ENCODE measurements at regions not wholly inside any gene's neighbourhood (a gene's known extent, or its start where the extent isn't known, plus 50 kb on each side); places are given as distances from the start of the nearest gene placed in this dataset.

DNA sequence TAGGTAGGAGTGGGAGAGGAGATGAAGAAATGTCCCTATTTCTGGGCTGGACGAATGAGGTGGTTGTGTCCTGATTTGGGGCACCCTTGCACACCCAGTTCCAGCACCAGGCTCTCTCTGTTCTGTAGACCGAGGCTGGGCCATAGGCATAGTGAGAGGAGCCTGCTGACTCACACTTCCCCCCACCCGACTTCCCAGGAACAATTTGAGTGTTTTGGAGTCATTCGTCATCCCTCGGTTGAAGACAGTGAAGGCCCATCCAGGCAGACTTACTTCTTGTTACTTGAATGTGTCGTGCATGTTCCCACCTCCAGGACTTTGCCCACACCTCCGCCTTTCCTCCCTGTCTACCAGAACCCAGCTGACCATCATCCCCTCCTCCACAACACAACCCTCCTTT, 179.1 kb downstream of the HAUS1 start:
- DNase-seq (ENCODE audit: low read depth), result no peak
- no peaks in the 10 kb centered on the region for H3K27me3 ChIP-seq (ENCODE audit: control insufficient read depth, insufficient read depth, low read length)
- no peak overlapping the region for H3K4me3 ChIP-seq (ENCODE audit: low read depth, low read length)
- TF ChIP-seq, protein P1, sequence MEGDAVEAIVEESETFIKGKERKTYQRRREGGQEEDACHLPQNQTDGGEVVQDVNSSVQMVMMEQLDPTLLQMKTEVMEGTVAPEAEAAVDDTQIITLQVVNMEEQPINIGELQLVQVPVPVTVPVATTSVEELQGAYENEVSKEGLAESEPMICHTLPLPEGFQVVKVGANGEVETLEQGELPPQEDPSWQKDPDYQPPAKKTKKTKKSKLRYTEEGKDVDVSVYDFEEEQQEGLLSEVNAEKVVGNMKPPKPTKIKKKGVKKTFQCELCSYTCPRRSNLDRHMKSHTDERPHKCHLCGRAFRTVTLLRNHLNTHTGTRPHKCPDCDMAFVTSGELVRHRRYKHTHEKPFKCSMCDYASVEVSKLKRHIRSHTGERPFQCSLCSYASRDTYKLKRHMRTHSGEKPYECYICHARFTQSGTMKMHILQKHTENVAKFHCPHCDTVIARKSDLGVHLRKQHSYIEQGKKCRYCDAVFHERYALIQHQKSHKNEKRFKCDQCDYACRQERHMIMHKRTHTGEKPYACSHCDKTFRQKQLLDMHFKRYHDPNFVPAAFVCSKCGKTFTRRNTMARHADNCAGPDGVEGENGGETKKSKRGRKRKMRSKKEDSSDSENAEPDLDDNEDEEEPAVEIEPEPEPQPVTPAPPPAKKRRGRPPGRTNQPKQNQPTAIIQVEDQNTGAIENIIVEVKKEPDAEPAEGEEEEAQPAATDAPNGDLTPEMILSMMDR (IDR thresholded peaks at IDR 0.05; ENCODE audit: insufficient read depth, low read length, poor library complexity, severe bottlenecking), result no peak
- H3K36me3 ChIP-seq (ENCODE audit: control insufficient read depth, insufficient read depth, low read length), result no peaks in the 10 kb centered on the region

- DNase-seq (ENCODE audit: low read depth), result no peak
- Histone ChIP-seq H3K36me3 (ENCODE audit: control insufficient read depth, insufficient read depth, low read length) (no peaks in the 10 kb centered on the region), H3K4me3 (ENCODE audit: low read depth, low read length) (no peak overlapping the region), H3K27me3 (ENCODE audit: control insufficient read depth, insufficient read depth, low read length) (no peaks in the 10 kb centered on the region)
- TF ChIP-seq, protein P1 (IDR thresholded peaks at IDR 0.05; ENCODE audit: insufficient read depth, low read length, poor library complexity, severe bottlenecking), result no peak
Measured at GRCh38 chr18:46283895-46284295, 179.7 kb downstream of the HAUS1 start.

- no peak for DNase-seq (ENCODE audit: low read depth)
- Histone ChIP-seq H3K27me3 (ENCODE audit: control insufficient read depth, insufficient read depth, low read length) (no peaks in the 10 kb centered on the region), H3K36me3 (ENCODE audit: control insufficient read depth, insufficient read depth, low read length) (no peaks in the 10 kb centered on the region), H3K4me3 (ENCODE audit: low read depth, low read length) (no peak overlapping the region)
- TF ChIP-seq, protein P1 (IDR thresholded peaks at IDR 0.05; ENCODE audit: insufficient read depth, low read length, poor library complexity, severe bottlenecking), result no peak
Measured at GRCh38 chr18:46289463-46289862, 185.3 kb downstream of the HAUS1 start.

DNA sequence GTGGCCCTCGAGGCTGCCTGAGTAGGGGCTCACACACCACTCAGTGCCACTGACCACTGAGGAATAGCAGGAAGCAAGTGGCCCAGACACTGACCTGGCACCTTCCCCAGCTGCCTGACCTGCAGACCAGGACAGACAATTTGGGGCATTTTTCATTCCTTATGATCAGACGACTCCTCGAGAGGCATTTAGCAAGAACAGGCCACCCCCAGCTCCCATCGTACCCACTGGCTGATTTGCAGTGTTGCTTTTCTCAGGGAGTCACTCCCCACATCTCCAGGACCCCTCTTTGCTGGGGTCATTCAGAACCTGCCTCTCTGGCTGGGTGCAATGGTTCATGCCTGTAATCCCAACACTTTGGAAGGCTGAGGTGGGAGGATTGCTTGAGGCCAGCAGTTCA, 185.7 kb downstream of the HAUS1 start:
- TF ChIP-seq, protein P1 (IDR thresholded peaks at IDR 0.05; ENCODE audit: insufficient read depth, low read length, poor library complexity, severe bottlenecking), result no peak
- Histone ChIP-seq H3K27me3 (ENCODE audit: control insufficient read depth, insufficient read depth, low read length) (no peaks in the 10 kb centered on the region), H3K4me3 (ENCODE audit: low read depth, low read length) (no peak overlapping the region), H3K36me3 (ENCODE audit: control insufficient read depth, insufficient read depth, low read length) (no peaks in the 10 kb centered on the region)
- no peak for DNase-seq (ENCODE audit: low read depth)

- Histone ChIP-seq H3K27me3 (ENCODE audit: control insufficient read depth, insufficient read depth, low read length) (no peaks in the 10 kb centered on the region), H3K4me3 (ENCODE audit: low read depth, low read length) (no peak overlapping the region), H3K36me3 (ENCODE audit: control insufficient read depth, insufficient read depth, low read length) (no peaks in the 10 kb centered on the region)
- TF ChIP-seq, protein P1 (IDR thresholded peaks at IDR 0.05; ENCODE audit: insufficient read depth, low read length, poor library complexity, severe bottlenecking), result no peak
- DNase-seq (ENCODE audit: low read depth), result no peak
Measured at GRCh38 chr18:46290440-46291020, 186.3 kb downstream of the HAUS1 start.

DNA sequence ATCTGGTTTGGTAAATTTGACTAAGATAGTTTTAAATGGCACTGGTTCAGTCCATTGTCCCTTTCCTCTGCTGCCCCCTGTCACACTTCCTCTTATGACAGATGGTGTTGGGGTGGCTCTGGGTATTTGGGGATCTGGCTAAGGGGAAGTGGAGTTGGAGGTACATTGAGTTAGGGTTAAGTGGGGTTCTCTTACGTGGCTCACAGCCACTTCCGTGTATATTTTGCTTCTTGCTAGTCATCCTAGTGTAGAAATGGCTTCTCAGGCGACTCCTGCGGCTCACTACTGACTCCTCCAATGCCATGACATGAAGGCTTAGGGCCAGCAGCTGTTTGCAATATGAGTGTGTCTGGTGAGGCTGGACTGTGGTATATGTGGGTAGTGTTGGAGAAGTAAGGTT, 187.0 kb downstream of the HAUS1 start:
- Histone ChIP-seq H3K36me3 (ENCODE audit: control insufficient read depth, insufficient read depth, low read length) (no peaks in the 10 kb centered on the region), H3K27me3 (ENCODE audit: control insufficient read depth, insufficient read depth, low read length) (no peaks in the 10 kb centered on the region), H3K4me3 (ENCODE audit: low read depth, low read length) (no peak overlapping the region)
- DNase-seq (ENCODE audit: low read depth), result no peak
- TF ChIP-seq, protein P1 (IDR thresholded peaks at IDR 0.05; ENCODE audit: insufficient read depth, low read length, poor library complexity, severe bottlenecking), result no peak
